HL-60 (cell line): ENCODE measurements at regions not wholly inside any gene's neighbourhood (a gene's known extent, or its start where the extent isn't known, plus 50 kb on each side); places are given as distances from the start of the nearest gene placed in this dataset.

Source experiments
- SPI1 ChIP-seq: IDR thresholded peaks from 2 replicates; pipeline ENCODE4 v1.6.1; 2012; ENCODE audit warnings: low read depth, mild to moderate bottlenecking, borderline replicate concordance
- TF ChIP-seq, protein P1 (sequence below): IDR thresholded peaks from one replicate; pipeline ENCODE4 v1.5.1; 2011; ENCODE audit warnings: low read length, control low read depth, inconsistent platforms; ENCODE audit not compliant: insufficient read depth
- TF ChIP-seq, protein P2 (sequence below): IDR thresholded peaks from 2 replicates; pipeline ENCODE4 v1.6.1; 2012; ENCODE audit warnings: low read depth; ENCODE audit not compliant: insufficient replicate concordance

DNA sequence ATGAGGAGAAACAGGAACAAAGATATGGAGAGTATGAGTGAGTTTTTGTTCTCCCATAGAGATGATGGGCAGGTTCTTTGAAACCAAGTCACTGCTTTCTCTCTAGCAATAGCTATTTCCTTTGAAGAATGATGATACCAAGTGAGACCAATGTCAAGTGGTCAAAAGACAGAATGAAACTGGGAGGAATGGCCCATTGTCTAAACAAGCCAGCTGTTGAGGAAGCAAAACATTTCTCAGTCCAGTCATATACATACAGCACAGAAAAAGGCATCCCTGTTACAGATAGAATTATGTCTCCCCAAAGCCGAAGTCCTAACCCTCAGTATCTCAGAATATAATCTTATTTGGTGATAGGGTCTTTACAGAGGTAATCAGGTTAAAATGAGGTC is 66.1 kb upstream of the EPC2 start:
- no peak for TF ChIP-seq SPI1
- TF ChIP-seq, protein P1, sequence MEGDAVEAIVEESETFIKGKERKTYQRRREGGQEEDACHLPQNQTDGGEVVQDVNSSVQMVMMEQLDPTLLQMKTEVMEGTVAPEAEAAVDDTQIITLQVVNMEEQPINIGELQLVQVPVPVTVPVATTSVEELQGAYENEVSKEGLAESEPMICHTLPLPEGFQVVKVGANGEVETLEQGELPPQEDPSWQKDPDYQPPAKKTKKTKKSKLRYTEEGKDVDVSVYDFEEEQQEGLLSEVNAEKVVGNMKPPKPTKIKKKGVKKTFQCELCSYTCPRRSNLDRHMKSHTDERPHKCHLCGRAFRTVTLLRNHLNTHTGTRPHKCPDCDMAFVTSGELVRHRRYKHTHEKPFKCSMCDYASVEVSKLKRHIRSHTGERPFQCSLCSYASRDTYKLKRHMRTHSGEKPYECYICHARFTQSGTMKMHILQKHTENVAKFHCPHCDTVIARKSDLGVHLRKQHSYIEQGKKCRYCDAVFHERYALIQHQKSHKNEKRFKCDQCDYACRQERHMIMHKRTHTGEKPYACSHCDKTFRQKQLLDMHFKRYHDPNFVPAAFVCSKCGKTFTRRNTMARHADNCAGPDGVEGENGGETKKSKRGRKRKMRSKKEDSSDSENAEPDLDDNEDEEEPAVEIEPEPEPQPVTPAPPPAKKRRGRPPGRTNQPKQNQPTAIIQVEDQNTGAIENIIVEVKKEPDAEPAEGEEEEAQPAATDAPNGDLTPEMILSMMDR = no peak
- TF ChIP-seq, protein P2, sequence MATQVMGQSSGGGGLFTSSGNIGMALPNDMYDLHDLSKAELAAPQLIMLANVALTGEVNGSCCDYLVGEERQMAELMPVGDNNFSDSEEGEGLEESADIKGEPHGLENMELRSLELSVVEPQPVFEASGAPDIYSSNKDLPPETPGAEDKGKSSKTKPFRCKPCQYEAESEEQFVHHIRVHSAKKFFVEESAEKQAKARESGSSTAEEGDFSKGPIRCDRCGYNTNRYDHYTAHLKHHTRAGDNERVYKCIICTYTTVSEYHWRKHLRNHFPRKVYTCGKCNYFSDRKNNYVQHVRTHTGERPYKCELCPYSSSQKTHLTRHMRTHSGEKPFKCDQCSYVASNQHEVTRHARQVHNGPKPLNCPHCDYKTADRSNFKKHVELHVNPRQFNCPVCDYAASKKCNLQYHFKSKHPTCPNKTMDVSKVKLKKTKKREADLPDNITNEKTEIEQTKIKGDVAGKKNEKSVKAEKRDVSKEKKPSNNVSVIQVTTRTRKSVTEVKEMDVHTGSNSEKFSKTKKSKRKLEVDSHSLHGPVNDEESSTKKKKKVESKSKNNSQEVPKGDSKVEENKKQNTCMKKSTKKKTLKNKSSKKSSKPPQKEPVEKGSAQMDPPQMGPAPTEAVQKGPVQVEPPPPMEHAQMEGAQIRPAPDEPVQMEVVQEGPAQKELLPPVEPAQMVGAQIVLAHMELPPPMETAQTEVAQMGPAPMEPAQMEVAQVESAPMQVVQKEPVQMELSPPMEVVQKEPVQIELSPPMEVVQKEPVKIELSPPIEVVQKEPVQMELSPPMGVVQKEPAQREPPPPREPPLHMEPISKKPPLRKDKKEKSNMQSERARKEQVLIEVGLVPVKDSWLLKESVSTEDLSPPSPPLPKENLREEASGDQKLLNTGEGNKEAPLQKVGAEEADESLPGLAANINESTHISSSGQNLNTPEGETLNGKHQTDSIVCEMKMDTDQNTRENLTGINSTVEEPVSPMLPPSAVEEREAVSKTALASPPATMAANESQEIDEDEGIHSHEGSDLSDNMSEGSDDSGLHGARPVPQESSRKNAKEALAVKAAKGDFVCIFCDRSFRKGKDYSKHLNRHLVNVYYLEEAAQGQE = no peak
